ENCODE measurements at regions not wholly inside any gene's neighbourhood (a gene's known extent, or its start where the extent isn't known, plus 50 kb on each side); places are given as distances from the start of the nearest gene placed in this dataset.

GRCh38 chr20:60359010-60359409 is 400.8 kb downstream of the CDH26 start:
- Mint-ChIP-seq H3K4me3 (no peak overlapping the region), H3K4me1 (no peaks in the 10 kb centered on the region), H3K27me3 (no peaks in the 10 kb centered on the region), H3K36me3 (no peaks in the 10 kb centered on the region), H3K9me3 (no peaks in the 10 kb centered on the region), H3K27ac (no peak overlapping the region)
- no peak for DNase-seq

- H3K36me3 Mint-ChIP-seq = no peaks in the 10 kb centered on the region
- no peaks in the 10 kb centered on the region for H3K9me3 Mint-ChIP-seq
- H3K27ac Mint-ChIP-seq = no peak overlapping the region
- no peak overlapping the region for H3K4me3 Mint-ChIP-seq
- no peak for DNase-seq
- no peaks in the 10 kb centered on the region for H3K27me3 Mint-ChIP-seq
- H3K4me1 Mint-ChIP-seq = no peaks in the 10 kb centered on the region
These were observed 403.7 kb downstream of the CDH26 start for GRCh38 chr20:60361761-60362395.

- no peak for DNase-seq
These were observed 404.3 kb downstream of the CDH26 start for GRCh38 chr20:60362531-60362930.

GRCh38 chr20:60363698-60364097 is 405.5 kb downstream of the CDH26 start:
- Mint-ChIP-seq H3K27ac (no peak overlapping the region), H3K4me1 (no peaks in the 10 kb centered on the region), H3K27me3 (no peaks in the 10 kb centered on the region), H3K9me3 (no peaks in the 10 kb centered on the region), H3K36me3 (no peaks in the 10 kb centered on the region), H3K4me3 (no peak overlapping the region)
- DNase-seq = no peak

More at GRCh38 chr20:60362531-60362930, 404.3 kb downstream of the CDH26 start:
- Mint-ChIP-seq H3K36me3 (no peaks in the 10 kb centered on the region), H3K27me3 (no peaks in the 10 kb centered on the region), H3K4me3 (no peak overlapping the region), H3K4me1 (no peaks in the 10 kb centered on the region), H3K27ac (no peak overlapping the region), H3K9me3 (no peaks in the 10 kb centered on the region)

GRCh38 chr20:60365064-60365666 is 406.9 kb downstream of the CDH26 start:
- no peak for DNase-seq
- H3K4me3 Mint-ChIP-seq = no peak overlapping the region
- H3K27ac Mint-ChIP-seq = no peak overlapping the region
- no peaks in the 10 kb centered on the region for H3K36me3 Mint-ChIP-seq
- H3K4me1 Mint-ChIP-seq = no peaks in the 10 kb centered on the region
- H3K27me3 Mint-ChIP-seq = no peaks in the 10 kb centered on the region
- peaks cover 2% of the 10 kb centered on the region for H3K9me3 Mint-ChIP-seq

- Mint-ChIP-seq H3K9me3 (peaks cover 2% of the 10 kb centered on the region), H3K4me3 (no peak overlapping the region), H3K4me1 (no peaks in the 10 kb centered on the region), H3K36me3 (no peaks in the 10 kb centered on the region), H3K27ac (no peak overlapping the region), H3K27me3 (no peaks in the 10 kb centered on the region)
- DNase-seq = no peak
These were observed 407.7 kb downstream of the CDH26 start for GRCh38 chr20:60365882-60366281.

- H3K9me3 Mint-ChIP-seq = peaks cover 2% of the 10 kb centered on the region
- no peaks in the 10 kb centered on the region for H3K4me1 Mint-ChIP-seq
- no peak for DNase-seq
- H3K36me3 Mint-ChIP-seq = no peaks in the 10 kb centered on the region
- H3K27me3 Mint-ChIP-seq = peaks cover 2% of the 10 kb centered on the region
- no peak overlapping the region for H3K27ac Mint-ChIP-seq
- H3K4me3 Mint-ChIP-seq = no peak overlapping the region
These were observed 413.2 kb downstream of the CDH26 start for GRCh38 chr20:60371384-60371783.

GRCh38 chr20:60372275-60372674 is 414.1 kb downstream of the CDH26 start:
- no peaks in the 10 kb centered on the region for H3K4me1 Mint-ChIP-seq
- H3K36me3 Mint-ChIP-seq = no peaks in the 10 kb centered on the region
- H3K27ac Mint-ChIP-seq = no peak overlapping the region
- H3K9me3 Mint-ChIP-seq = peaks cover 2% of the 10 kb centered on the region
- no peak overlapping the region for H3K4me3 Mint-ChIP-seq
- H3K27me3 Mint-ChIP-seq = peaks cover 11% of the 10 kb centered on the region
- DNase-seq = no peak

- H3K36me3 Mint-ChIP-seq = no peaks in the 10 kb centered on the region
- no peak for DNase-seq
- no peak overlapping the region for H3K27ac Mint-ChIP-seq
- no peak overlapping the region for H3K4me3 Mint-ChIP-seq
- peaks cover 12% of the 10 kb centered on the region for H3K27me3 Mint-ChIP-seq
- no peaks in the 10 kb centered on the region for H3K4me1 Mint-ChIP-seq
- H3K9me3 Mint-ChIP-seq = peaks cover 2% of the 10 kb centered on the region
These were observed 414.6 kb downstream of the CDH26 start for GRCh38 chr20:60372822-60373221.

GRCh38 chr20:60378620-60379019 is 420.4 kb downstream of the CDH26 start:
- no peaks in the 10 kb centered on the region for H3K4me1 Mint-ChIP-seq
- peaks cover 16% of the 10 kb centered on the region for H3K27me3 Mint-ChIP-seq
- H3K27ac Mint-ChIP-seq = no peak overlapping the region
- no peak overlapping the region for H3K4me3 Mint-ChIP-seq
- peaks cover 2% of the 10 kb centered on the region for H3K36me3 Mint-ChIP-seq
- DNase-seq = no peak
- peaks cover 4% of the 10 kb centered on the region for H3K9me3 Mint-ChIP-seq

GRCh38 chr20:60381643-60382400 is 423.6 kb downstream of the CDH26 start:
- Mint-ChIP-seq H3K4me1 (no peaks in the 10 kb centered on the region), H3K27me3 (peaks cover 9% of the 10 kb centered on the region), H3K36me3 (peaks cover 2% of the 10 kb centered on the region), H3K27ac (no peak overlapping the region), H3K4me3 (no peak overlapping the region), H3K9me3 (peaks cover 5% of the 10 kb centered on the region)
- no peak for DNase-seq

- no peak for DNase-seq
- peaks cover 2% of the 10 kb centered on the region for H3K9me3 Mint-ChIP-seq
- no peaks in the 10 kb centered on the region for H3K4me1 Mint-ChIP-seq
- H3K4me3 Mint-ChIP-seq = no peak overlapping the region
- H3K27me3 Mint-ChIP-seq = no peaks in the 10 kb centered on the region
- no peaks in the 10 kb centered on the region for H3K36me3 Mint-ChIP-seq
- no peak overlapping the region for H3K27ac Mint-ChIP-seq
These were observed 431.2 kb downstream of the CDH26 start for GRCh38 chr20:60389441-60389840.

GRCh38 chr20:60389882-60390281 is 431.7 kb downstream of the CDH26 start:
- Mint-ChIP-seq H3K4me1 (no peaks in the 10 kb centered on the region), H3K9me3 (peaks cover 2% of the 10 kb centered on the region), H3K36me3 (no peaks in the 10 kb centered on the region), H3K27me3 (no peaks in the 10 kb centered on the region), H3K27ac (no peak overlapping the region), H3K4me3 (no peak overlapping the region)
- no peak for DNase-seq

GRCh38 chr20:60395991-60396390 is 437.8 kb downstream of the CDH26 start:
- Mint-ChIP-seq H3K4me1 (no peaks in the 10 kb centered on the region), H3K36me3 (no peaks in the 10 kb centered on the region), H3K9me3 (peaks cover 10% of the 10 kb centered on the region), H3K27me3 (no peaks in the 10 kb centered on the region), H3K4me3 (no peak overlapping the region), H3K27ac (no peak overlapping the region)
- no peak for DNase-seq

- no peaks in the 10 kb centered on the region for H3K36me3 Mint-ChIP-seq
These were observed 442.3 kb downstream of the CDH26 start for GRCh38 chr20:60400567-60400966.

More at GRCh38 chr20:60400567-60400966, 442.3 kb downstream of the CDH26 start:
- Mint-ChIP-seq H3K9me3 (peaks cover 10% of the 10 kb centered on the region), H3K4me3 (no peak overlapping the region), H3K27ac (no peak overlapping the region), H3K4me1 (peaks cover 2% of the 10 kb centered on the region), H3K27me3 (peaks cover 4% of the 10 kb centered on the region)
- no peak for DNase-seq

Measured in activated naive CD8-positive, alpha-beta T cell treated with anti-CD3 and anti-CD28 coated beads for 36 hours (primary cell).